VCaP (cell line): ENCODE measurements at regions not wholly inside any gene's neighbourhood (a gene's known extent, or its start where the extent isn't known, plus 50 kb on each side); places are given as distances from the start of the nearest gene placed in this dataset.

Experiments
- H3K27ac ChIP-seq: fragments of 450-650 bp; 2 replicates; pipeline ENCODE4 v1.5.1; 2017
- CTCF ChIP-seq: fragments of 450-650 bp; conservative IDR thresholded peaks from 2 replicates; pipeline ENCODE4 v1.5.1; 2017; ENCODE audit warnings: mild to moderate bottlenecking, moderate library complexity

GRCh38 chr3:159870723-159871122 lies 117.9 kb upstream of the IL12A start:
- no peak overlapping the region for H3K27ac ChIP-seq

GRCh38 chr3:159872374-159873109 lies 116.1 kb upstream of the IL12A start:
- no peak for TF ChIP-seq CTCF
- no peak overlapping the region for H3K27ac ChIP-seq

More at GRCh38 chr3:159870723-159871122, 117.9 kb upstream of the IL12A start:
- TF ChIP-seq CTCF = no peak

- no peak overlapping the region for H3K27ac ChIP-seq
- no peak for TF ChIP-seq CTCF
Observed at GRCh38 chr3:159875116-159875515, 113.5 kb upstream of the IL12A start.

- TF ChIP-seq CTCF = no peak
- H3K27ac ChIP-seq = no peak overlapping the region
Observed at GRCh38 chr3:159877924-159878323, 110.7 kb upstream of the IL12A start.

GRCh38 chr3:159879146-159879545 lies 109.5 kb upstream of the IL12A start:
- H3K27ac ChIP-seq = no peak overlapping the region
- TF ChIP-seq CTCF = no peak

GRCh38 chr3:159879598-159879997 lies 109.0 kb upstream of the IL12A start:
- TF ChIP-seq CTCF = no peak
- no peak overlapping the region for H3K27ac ChIP-seq

- H3K27ac ChIP-seq = no peak overlapping the region
- no peak for TF ChIP-seq CTCF
Observed at GRCh38 chr3:159881208-159881607, 107.4 kb upstream of the IL12A start.
